ENCODE measurements at regions not wholly inside any gene's neighbourhood (a gene's known extent, or its start where the extent isn't known, plus 50 kb on each side); places are given as distances from the start of the nearest gene placed in this dataset.
A peak's percentile ranks its signal among the peaks of the same experiment; 100 is the strongest.

- no peak overlapping the region for H3K27ac Mint-ChIP-seq
- H3K27me3 Mint-ChIP-seq, result peaks cover 0 to 20% (median 20%) of the 10 kb centered on the region in 3 donors
- peaks cover 0 to 5% (median 0%) of the 10 kb centered on the region in 7 donors for H3K9me3 Mint-ChIP-seq
- DNase-seq (no peak), ATAC-seq (ENCODE audit: low read depth in 2 of 2) (no peak)
- no peaks in the 10 kb centered on the region for H3K36me3 Mint-ChIP-seq
- no peaks in the 10 kb centered on the region for H3K4me1 Mint-ChIP-seq
- no peak overlapping the region for H3K4me3 Mint-ChIP-seq
These were observed 67.9 kb upstream of the BLID start for GRCh38 chr11:122183933-122184332.

- ATAC-seq (ENCODE audit: low read depth in 2 of 2) (no peak), DNase-seq (no peak)
- Mint-ChIP-seq H3K27me3 (peaks cover 2 to 31% (median 21%) of the 10 kb centered on the region in 3 donors), H3K4me1 (no peaks in the 10 kb centered on the region), H3K27ac (no peak overlapping the region), H3K36me3 (no peaks in the 10 kb centered on the region), H3K9me3 (peaks cover 0 to 5% (median under 1%) of the 10 kb centered on the region in 7 donors), H3K4me3 (no peak overlapping the region)
These were observed 65.9 kb upstream of the BLID start for GRCh38 chr11:122181893-122182292.

- Mint-ChIP-seq H3K4me3 (no peak overlapping the region), H3K36me3 (no peaks in the 10 kb centered on the region), H3K27me3 (peaks cover 6 to 35% (median 25%) of the 10 kb centered on the region in 3 donors), H3K4me1 (no peaks in the 10 kb centered on the region), H3K9me3 (peaks cover 0 to 5% (median 1%) of the 10 kb centered on the region in 7 donors), H3K27ac (no peak overlapping the region)
- ATAC-seq (ENCODE audit: low read depth in 2 of 2) (no peak), DNase-seq (no peak)
These were observed 65.4 kb upstream of the BLID start for GRCh38 chr11:122181372-122181771.

GRCh38 chr11:122179961-122180834 is 64.2 kb upstream of the BLID start:
- H3K9me3 Mint-ChIP-seq, result peaks cover 0 to 4% (median 1%) of the 10 kb centered on the region in 7 donors
- no peak overlapping the region for H3K27ac Mint-ChIP-seq
- no peaks in the 10 kb centered on the region for H3K36me3 Mint-ChIP-seq
- DNase-seq, result no peak
- ATAC-seq (ENCODE audit: low read depth in 2 of 2), result no peak
- peaks cover 6 to 29% (median 19%) of the 10 kb centered on the region in 3 donors for H3K27me3 Mint-ChIP-seq
- H3K4me1 Mint-ChIP-seq, result no peaks in the 10 kb centered on the region
- no peak overlapping the region for H3K4me3 Mint-ChIP-seq

GRCh38 chr11:122178795-122179194 is 62.8 kb upstream of the BLID start:
- no peak for ATAC-seq (ENCODE audit: low read depth in 2 of 2)
- no peak overlapping the region for H3K4me3 Mint-ChIP-seq
- peaks cover 0 to 4% (median 0%) of the 10 kb centered on the region in 7 donors for H3K9me3 Mint-ChIP-seq
- DNase-seq, result no peak
- no peaks in the 10 kb centered on the region for H3K4me1 Mint-ChIP-seq
- H3K36me3 Mint-ChIP-seq, result no peaks in the 10 kb centered on the region
- H3K27me3 Mint-ChIP-seq, result peaks cover 5 to 22% (median 6%) of the 10 kb centered on the region in 3 donors
- no peak overlapping the region for H3K27ac Mint-ChIP-seq

GRCh38 chr11:122177238-122177637 is 61.2 kb upstream of the BLID start:
- H3K4me3 Mint-ChIP-seq, result no peak overlapping the region
- ATAC-seq (ENCODE audit: low read depth in 2 of 2), result no peak
- peaks cover 9 to 28% (median 13%) of the 10 kb centered on the region in 3 donors for H3K27me3 Mint-ChIP-seq
- no peaks in the 10 kb centered on the region for H3K4me1 Mint-ChIP-seq
- H3K36me3 Mint-ChIP-seq, result no peaks in the 10 kb centered on the region
- no peak for DNase-seq
- H3K27ac Mint-ChIP-seq, result no peak overlapping the region
- H3K9me3 Mint-ChIP-seq, result peaks cover 0 to 4% (median 0%) of the 10 kb centered on the region in 7 donors

GRCh38 chr11:122176651-122177050 is 60.6 kb upstream of the BLID start:
- no peak for DNase-seq
- Mint-ChIP-seq H3K36me3 (no peaks in the 10 kb centered on the region), H3K4me3 (no peak overlapping the region), H3K9me3 (peaks cover 0 to 4% (median under 1%) of the 10 kb centered on the region in 7 donors), H3K27ac (no peak overlapping the region), H3K4me1 (no peaks in the 10 kb centered on the region), H3K27me3 (peaks cover 10 to 28% (median 13%) of the 10 kb centered on the region in 3 donors)
- ATAC-seq (ENCODE audit: low read depth in 2 of 2), result no peak

- no peak for ATAC-seq (ENCODE audit: low read depth in 2 of 2)
These were observed 59.3 kb upstream of the BLID start for GRCh38 chr11:122175306-122175705.

GRCh38 chr11:122173587-122173986 is 57.6 kb upstream of the BLID start:
- no peak overlapping the region for H3K4me3 Mint-ChIP-seq
- peaks cover 13 to 26% (median 15%) of the 10 kb centered on the region in 3 donors for H3K27me3 Mint-ChIP-seq
- no peak for ATAC-seq (ENCODE audit: low read depth in 2 of 2)
- H3K27ac Mint-ChIP-seq, result peak overlapping the region in 1 of 6 donors; percentile 30
- DNase-seq, result no peak
- H3K4me1 Mint-ChIP-seq, result no peaks in the 10 kb centered on the region
- H3K9me3 Mint-ChIP-seq, result peaks cover 0 to 9% (median 3%) of the 10 kb centered on the region in 7 donors
- H3K36me3 Mint-ChIP-seq, result no peaks in the 10 kb centered on the region

More at GRCh38 chr11:122175306-122175705, 59.3 kb upstream of the BLID start:
- H3K4me3 Mint-ChIP-seq, result no peak overlapping the region
- no peaks in the 10 kb centered on the region for H3K4me1 Mint-ChIP-seq
- H3K36me3 Mint-ChIP-seq, result no peaks in the 10 kb centered on the region
- H3K9me3 Mint-ChIP-seq, result peaks cover 0 to 9% (median 3%) of the 10 kb centered on the region in 7 donors
- DNase-seq, result no peak
- H3K27ac Mint-ChIP-seq, result no peak overlapping the region
- peaks cover 10 to 28% (median 13%) of the 10 kb centered on the region in 3 donors for H3K27me3 Mint-ChIP-seq

GRCh38 chr11:122173074-122173450 is 57.0 kb upstream of the BLID start:
- Mint-ChIP-seq H3K27me3 (peaks cover 13 to 27% (median 15%) of the 10 kb centered on the region in 3 donors), H3K4me1 (no peaks in the 10 kb centered on the region), H3K9me3 (peaks cover 0 to 9% (median 3%) of the 10 kb centered on the region in 7 donors), H3K27ac (no peak overlapping the region), H3K36me3 (no peaks in the 10 kb centered on the region), H3K4me3 (no peak overlapping the region)
- DNase-seq, result no peak
- no peak for ATAC-seq (ENCODE audit: low read depth in 2 of 2)

- H3K27ac Mint-ChIP-seq, result no peak overlapping the region
- DNase-seq (no peak), ATAC-seq (ENCODE audit: low read depth in 2 of 2) (no peak)
- no peaks in the 10 kb centered on the region for H3K36me3 Mint-ChIP-seq
- peaks cover 13 to 23% (median 15%) of the 10 kb centered on the region in 3 donors for H3K27me3 Mint-ChIP-seq
- peaks cover 0 to 9% (median 3%) of the 10 kb centered on the region in 7 donors for H3K9me3 Mint-ChIP-seq
- H3K4me1 Mint-ChIP-seq, result no peaks in the 10 kb centered on the region
- no peak overlapping the region for H3K4me3 Mint-ChIP-seq
These were observed 56.5 kb upstream of the BLID start for GRCh38 chr11:122172352-122173073.

GRCh38 chr11:122170815-122171475 is 54.9 kb upstream of the BLID start:
- Mint-ChIP-seq H3K9me3 (peaks cover 0 to 9% (median 1%) of the 10 kb centered on the region in 7 donors), H3K27ac (peak overlapping the region in 1 of 6 donors; percentile 36), H3K4me1 (no peaks in the 10 kb centered on the region), H3K36me3 (no peaks in the 10 kb centered on the region), H3K4me3 (no peak overlapping the region), H3K27me3 (peaks cover 8 to 13% (median 9%) of the 10 kb centered on the region in 3 donors)
- DNase-seq (no peak), ATAC-seq (ENCODE audit: low read depth in 2 of 2) (no peak)

- H3K27me3 Mint-ChIP-seq, result peaks cover 8 to 17% (median 9%) of the 10 kb centered on the region in 3 donors
- no peak overlapping the region for H3K4me3 Mint-ChIP-seq
- no peak overlapping the region for H3K27ac Mint-ChIP-seq
- DNase-seq (no peak), ATAC-seq (ENCODE audit: low read depth in 2 of 2) (no peak)
- no peaks in the 10 kb centered on the region for H3K4me1 Mint-ChIP-seq
- no peaks in the 10 kb centered on the region for H3K36me3 Mint-ChIP-seq
- peaks cover 0 to 9% (median 1%) of the 10 kb centered on the region in 7 donors for H3K9me3 Mint-ChIP-seq
These were observed 52.2 kb upstream of the BLID start for GRCh38 chr11:122168218-122168617.
